GM21390 (cell line): ENCODE measurements at regions not wholly inside any gene's neighbourhood (a gene's known extent, or its start where the extent isn't known, plus 50 kb on each side); places are given as distances from the start of the nearest gene placed in this dataset.
"Not testable (repeated sequence)": the region's sequence is repeated elsewhere in the genome, so short reads cannot be mapped to it uniquely, and the experiment has no call there.

Experiments
- ATAC-seq: cut with Tn5 transposase; IDR thresholded peaks from one replicate; pipeline ENCODE4 v1.9.1; 2021; ENCODE audit not compliant: unreplicated experiment

GRCh38 chr2:49807689-49808088, 653.4 kb upstream of the FSHR start:
- no peak for ATAC-seq

GRCh38 chr2:49804111-49804510, 649.8 kb upstream of the FSHR start:
- ATAC-seq, result no peak

DNA sequence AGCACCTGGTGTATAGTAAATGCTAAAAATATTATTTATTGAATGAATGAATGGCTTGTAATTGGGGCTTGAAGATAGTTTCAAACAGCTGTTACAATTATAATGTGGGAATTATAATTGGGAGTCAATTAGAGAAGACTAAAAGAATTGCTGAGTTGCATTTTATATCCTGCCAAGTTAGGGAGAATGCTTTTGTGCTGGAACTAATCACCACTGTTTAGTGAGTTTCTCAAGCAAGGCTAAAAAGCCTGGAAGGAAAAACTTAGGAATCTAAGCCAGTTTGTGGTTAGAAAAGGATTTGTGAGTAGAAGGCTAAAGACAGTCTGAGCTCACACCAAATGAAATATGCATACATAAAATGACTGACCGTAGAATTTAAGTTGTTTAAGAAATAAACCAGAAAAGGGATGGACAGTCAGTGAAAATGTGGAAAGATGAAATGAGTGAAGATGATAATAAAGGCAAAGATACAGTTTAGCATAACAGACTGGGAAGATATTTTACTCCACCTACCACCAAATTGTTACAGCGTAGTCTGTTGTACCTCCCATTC, 647.7 kb upstream of the FSHR start:
- no peak for ATAC-seq

DNA sequence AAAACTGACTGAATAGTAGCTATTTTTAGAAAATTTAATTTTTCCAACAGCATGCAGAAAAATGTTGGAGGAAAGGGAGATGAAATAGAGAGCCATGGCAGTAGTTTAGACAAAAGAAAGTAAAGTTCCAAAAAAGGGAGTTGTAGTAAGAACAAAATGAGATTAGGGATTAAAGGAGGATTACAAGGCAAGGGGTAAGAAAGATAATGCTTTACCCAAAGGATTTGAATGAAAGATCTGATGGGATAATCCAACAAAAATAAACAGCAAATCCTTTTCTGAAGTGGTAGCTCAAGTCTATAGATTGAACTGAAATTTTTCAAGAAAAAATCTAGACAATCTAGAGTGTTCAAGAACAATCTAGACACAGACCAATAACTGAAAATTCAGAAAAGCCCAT, 644.3 kb upstream of the FSHR start:
- no peak for ATAC-seq

DNA sequence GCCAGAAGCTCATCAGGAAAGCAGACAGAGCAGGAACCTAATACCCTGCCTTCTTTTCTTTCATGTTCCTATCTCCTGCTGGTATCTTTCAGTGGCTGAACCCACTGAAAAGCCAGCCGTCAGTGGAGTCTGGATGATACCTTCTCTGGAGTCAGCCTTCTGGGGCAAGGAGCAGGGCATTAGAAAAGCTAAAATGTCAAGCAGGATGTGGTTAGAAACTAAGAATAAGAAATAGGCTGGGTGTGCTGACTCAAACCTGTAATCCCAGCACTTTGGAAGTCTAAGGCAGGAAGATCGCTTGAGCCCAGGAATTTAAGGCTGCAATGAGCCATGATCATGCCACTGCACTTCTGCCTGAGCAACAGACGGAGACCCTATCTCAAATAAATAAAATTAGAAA, 642.0 kb upstream of the FSHR start:
- ATAC-seq, result no peak

DNA sequence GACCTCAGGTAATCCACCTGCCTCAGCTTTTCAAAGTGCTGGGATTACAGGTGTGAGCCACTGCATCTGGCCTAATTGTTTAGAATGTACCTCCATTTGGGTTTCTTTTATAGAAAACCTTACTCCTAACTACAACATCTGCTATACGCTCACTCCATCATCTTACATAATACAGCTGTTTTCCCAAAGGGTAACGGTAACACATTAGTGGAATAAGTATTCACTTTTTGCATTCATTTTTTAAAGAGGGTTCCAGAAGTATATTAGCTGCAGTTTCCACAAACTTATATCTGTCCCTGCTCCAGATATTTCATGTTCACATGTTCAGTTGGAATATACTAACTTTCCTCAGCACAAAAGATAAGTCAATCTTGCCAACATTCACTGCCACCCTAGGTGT, 640.1 kb upstream of the FSHR start:
- no peak for ATAC-seq

- ATAC-seq, result no peak
Observed at GRCh38 chr2:49788300-49788699, 634.0 kb upstream of the FSHR start.

DNA sequence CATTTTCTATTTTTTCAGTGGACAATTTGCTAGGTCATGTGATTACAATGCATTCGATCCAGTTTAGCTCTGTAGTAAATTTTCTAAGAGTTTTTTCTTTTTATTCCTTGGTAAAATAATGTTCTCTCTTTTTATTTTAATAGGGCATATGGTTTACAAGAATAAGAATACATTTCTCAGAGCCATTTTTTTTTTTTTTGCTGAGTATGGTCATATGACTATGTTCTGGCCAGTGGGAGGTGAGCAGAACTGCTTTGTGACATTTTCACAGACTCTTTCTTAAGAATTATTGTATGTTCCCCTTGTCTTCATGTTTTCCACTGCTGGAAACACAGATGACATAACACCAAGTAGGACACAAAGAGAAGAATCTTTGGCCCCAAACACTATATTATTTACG, 626.6 kb upstream of the FSHR start:
- ATAC-seq, result no peak

DNA sequence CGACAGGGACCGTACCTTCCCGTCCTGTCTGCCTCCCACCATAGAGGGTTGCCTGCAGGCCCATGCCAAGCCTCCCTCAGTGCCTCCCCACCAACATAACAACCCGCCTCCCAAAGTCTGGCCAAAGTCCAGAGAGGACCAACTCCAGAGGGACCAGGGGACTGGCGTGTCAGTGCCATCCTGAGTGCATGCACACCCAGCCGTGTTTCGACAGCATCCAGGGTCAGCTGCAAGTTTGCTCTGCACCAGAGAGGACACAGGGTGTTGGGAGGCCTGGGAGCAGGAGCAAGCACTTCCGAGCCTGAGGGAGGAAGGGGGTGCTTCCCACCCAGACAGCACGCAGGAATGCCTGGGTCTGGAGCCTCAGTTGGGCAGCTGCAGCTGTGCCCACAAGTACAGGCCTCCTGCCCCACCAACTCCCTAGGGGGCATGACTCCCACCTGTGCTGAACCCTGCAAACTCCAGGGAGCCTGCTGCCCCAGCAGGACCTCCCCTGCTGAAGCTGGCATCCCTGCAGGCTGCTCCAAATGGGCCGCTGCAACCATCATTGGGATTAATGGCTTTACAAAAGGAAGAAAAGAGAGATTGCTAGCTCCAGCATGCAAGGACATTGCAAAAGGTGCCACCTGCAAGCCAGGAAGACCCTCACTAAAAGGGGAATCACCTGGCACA, 618.1 kb upstream of the FSHR start:
- no peak for ATAC-seq

- no peak for ATAC-seq
Observed at GRCh38 chr2:49770919-49771318, 616.6 kb upstream of the FSHR start.

GRCh38 chr2:49767316-49767715, 613.0 kb upstream of the FSHR start:
- ATAC-seq, result no peak

DNA sequence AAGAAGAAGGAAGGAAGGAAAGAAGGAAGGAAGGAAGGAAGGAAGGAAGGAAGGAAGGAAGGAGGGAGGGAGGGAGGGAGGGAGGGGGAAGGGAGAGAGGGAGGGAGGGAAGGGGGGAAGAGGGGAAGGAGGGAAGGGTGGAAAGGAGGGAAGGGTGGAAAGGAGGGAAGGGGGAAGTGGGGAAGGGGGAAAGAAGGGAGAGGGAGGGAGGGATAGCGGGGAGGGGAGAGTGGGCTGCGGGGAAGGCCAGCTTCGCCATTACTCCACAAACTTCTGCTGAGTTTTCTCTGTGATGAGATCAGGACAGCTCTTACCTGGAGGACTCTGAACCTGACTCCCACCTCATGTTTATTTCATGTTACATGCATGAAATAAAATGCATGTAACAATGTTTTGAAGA, 601.5 kb upstream of the FSHR start:
- ATAC-seq, result no peak

GRCh38 chr2:49754381-49754780, 600.1 kb upstream of the FSHR start:
- ATAC-seq, result no peak

- ATAC-seq, result no peak
Observed at GRCh38 chr2:49753344-49753985, 599.1 kb upstream of the FSHR start.

DNA sequence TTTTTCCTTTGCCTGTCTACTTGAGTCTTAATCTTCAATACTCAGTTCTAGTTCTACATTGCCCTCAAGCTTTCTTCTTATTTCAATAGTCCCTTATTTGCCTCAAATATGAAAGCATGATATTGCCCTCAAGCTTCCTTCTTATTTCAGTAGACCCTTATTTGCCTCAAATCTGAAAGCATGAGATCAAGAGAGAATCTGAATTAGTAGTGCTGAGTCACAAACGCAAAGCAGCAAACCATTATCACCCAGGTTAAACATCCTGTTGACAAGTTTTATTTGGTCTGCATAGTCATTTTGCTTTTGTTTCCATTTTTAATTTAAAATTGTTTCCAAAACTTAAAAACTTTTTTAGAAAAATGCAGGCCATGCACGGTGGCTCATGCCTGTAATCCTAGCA, 583.3 kb upstream of the FSHR start:
- no peak for ATAC-seq

DNA sequence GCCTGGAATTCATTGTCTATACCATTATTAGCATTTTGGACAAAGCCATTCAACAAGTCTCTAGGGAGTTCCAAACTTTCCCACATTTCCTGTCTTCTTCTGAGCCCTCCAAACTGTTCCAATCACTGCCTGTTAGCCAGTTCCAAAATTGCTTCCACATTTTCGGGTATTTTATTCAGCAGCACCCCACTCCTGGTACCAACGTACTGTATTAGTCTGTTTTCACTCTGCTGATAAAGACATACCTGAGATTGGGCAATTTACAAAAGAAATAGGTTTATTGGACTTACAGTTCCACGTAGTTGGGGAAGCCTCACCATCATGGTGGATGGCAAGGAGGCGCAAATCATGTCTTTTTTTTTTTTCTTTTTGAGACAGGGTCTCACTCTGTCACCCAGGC, 578.6 kb upstream of the FSHR start:
- not testable (repeated sequence) for ATAC-seq

DNA sequence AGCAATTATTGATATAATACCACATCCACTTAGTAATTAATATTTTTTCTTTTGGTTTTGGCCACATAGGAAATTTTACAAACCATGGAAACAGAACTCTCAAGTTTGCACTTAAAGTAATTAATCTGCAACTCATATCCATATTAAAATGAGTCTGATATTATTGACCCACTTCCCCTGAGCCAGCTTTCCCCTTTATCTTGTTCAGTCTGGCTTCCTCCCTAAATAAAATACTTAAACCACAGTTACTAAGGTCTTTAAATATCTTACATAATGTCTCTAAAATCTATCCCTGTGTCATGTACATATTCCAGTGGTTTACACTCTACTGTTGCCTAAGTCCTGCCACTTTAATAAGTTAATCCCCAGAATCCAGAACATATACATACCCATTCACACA, 564.9 kb upstream of the FSHR start:
- no peak for ATAC-seq

DNA sequence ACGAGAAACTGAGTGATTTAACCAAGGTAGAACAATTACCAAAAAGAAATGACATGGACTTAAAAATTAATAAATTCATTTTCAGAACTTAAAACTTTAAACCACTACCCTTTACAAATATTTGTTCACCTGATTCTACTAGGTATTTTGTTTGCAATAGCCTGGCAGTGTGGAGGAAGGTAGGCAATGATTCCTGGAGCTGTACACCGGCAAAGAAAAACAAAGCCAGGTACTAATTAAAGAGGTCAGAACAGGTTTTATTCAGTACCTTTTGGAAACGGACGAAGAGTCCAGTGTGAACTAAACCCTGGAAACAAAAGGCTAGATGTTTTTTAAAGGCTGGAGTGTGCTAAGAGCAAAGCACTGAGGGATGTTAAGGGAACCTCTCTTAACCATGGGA, 561.3 kb upstream of the FSHR start:
- ATAC-seq, result no peak

- no peak for ATAC-seq
Observed at GRCh38 chr2:49714454-49714853, 560.1 kb upstream of the FSHR start.

DNA sequence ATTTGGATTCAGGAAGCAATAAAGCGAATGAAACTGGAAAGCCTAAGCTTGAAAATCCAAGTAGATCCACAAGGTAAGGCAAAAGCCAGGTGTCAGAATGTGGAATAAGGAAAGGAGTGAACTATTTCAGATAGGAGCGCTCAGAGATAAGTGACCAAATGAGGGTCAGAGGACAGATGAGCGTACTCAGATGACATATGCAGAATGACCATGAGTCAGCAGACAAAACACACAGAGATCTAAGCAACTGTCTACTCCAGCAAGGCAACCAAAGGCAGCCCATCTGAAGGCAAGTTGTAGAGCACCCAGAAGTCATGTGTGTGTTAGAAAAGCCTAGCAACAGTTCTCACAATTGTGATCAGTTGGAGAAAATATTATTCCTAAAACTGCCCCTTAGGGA, 548.4 kb upstream of the FSHR start:
- ATAC-seq, result no peak

DNA sequence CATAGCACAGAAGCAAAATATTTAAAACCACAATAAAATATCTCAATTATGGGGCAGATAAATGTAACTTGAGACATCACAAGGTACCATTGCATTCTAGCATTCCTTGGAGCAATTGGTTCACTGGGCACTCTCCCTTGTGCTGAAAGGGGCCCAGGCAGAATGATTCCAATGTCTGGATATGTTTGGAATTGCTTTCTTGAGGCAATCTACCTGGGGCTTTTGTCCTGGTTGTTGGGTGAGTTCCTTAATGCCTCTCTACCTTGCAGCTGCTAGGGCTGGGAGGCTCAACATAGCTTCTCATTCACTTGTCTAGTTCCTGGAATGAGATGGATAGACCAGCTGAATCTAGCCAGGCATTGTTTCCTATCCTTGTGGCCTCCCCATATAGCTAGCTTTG, 539.6 kb upstream of the FSHR start:
- ATAC-seq, result no peak

DNA sequence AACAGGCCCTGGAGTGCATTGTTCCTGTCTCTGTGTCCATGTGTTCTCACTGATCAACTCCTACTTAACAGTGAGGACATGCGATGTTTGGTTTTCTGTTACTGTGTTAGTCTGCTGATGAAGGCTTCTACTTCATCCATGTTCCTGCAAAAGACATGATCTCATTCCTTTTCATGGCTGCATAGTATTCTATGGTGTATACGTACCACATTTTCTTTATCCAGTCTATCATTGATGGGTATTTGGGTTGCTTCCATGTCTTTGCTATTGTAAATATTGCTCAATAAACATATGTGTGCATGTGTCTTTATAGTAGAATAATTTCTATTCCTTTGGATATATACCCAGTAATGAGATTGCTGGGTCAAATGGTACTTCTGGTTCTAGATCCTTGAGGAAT, 537.7 kb upstream of the FSHR start:
- not testable (repeated sequence) for ATAC-seq

- no peak for ATAC-seq
Observed at GRCh38 chr2:49687918-49688317, 533.6 kb upstream of the FSHR start.
